SK-N-SH (cell line): ENCODE measurements at regions not wholly inside any gene's neighbourhood (a gene's known extent, or its start where the extent isn't known, plus 50 kb on each side); places are given as distances from the start of the nearest gene placed in this dataset.
A peak's percentile ranks its signal among the peaks of the same experiment; 100 is the strongest.

Experiments
- CTCF ChIA-PET: fragments of 300-600, 350-600 bp; formaldehyde crosslinking; extraction: SDS; loops from one replicate; lab custom pipeline; 2021; lab: Yijun Ruan, JAX
- POLR2A ChIA-PET: fragments of 350-600 bp; sonication (Branson Sonifier 250); formaldehyde crosslinking; extraction: SDS; loops from one replicate; lab custom pipeline; 2020; ENCODE audit warnings: antibody characterized with exemption, inconsistent platforms; lab: Yijun Ruan, JAX
- DNase-seq: peaks from one replicate; pipeline ENCODE4 v3.0.0; 2012
- H2AFZ ChIP-seq: fragments of 200-600 bp; sonication (generic); 2 replicates; pipeline ENCODE4 v1.8.1; 2016; ENCODE audit warnings: antibody characterized with exemption, mild to moderate bottlenecking, low read depth
- H3F3A ChIP-seq: fragments of 200-600 bp; sonication (generic); replicated peaks from 2 replicates; pipeline ENCODE3; 2016; ENCODE audit warnings: antibody characterized with exemption, mild to moderate bottlenecking; ENCODE audit not compliant: insufficient read depth
- H3K27ac ChIP-seq, 2 experiments: fragments of 200-500 bp in 1 of 2; fragments of 200-600 bp in 1 of 2; sonication (Bioruptor generic) in 1 of 2; sonication (generic), shearing (Covaris generic) in 1 of 2; 2 replicates each; pipeline versions ENCODE4 v1.5.1 to v1.6.1; 2014 to 2016; ENCODE audit warnings: low read depth in 2 of 2, inconsistent platforms in 1 of 2, low read length in 1 of 2, mild to moderate bottlenecking in 1 of 2, mixed read lengths in 1 of 2
- H3K27me3 ChIP-seq: fragments of 200-600 bp; sonication (generic), shearing (Covaris generic); 2 replicates; pipeline ENCODE4 v1.6.1; 2016; ENCODE audit warnings: mixed run types; ENCODE audit not compliant: insufficient read depth
- H3K36me3 ChIP-seq, 2 experiments: fragments of 200-500 bp in 1 of 2; fragments of 200-600 bp in 1 of 2; sonication (Bioruptor generic) in 1 of 2; sonication (generic) in 1 of 2; replicated peaks in 1 of 2; 2 replicates each; pipeline versions ENCODE3 to v1.5.1; 2014 to 2016; ENCODE audit warnings: low read length in 1 of 2, mild to moderate bottlenecking in 1 of 2; ENCODE audit not compliant: insufficient read depth in 2 of 2, control insufficient read depth in 1 of 2
- H3K4me1 ChIP-seq, 2 experiments: fragments of 200-500 bp in 1 of 2; fragments of 200-600 bp in 1 of 2; sonication (Bioruptor generic) in 1 of 2; sonication (generic), shearing (Covaris generic) in 1 of 2; 2 replicates each; pipeline versions ENCODE4 v1.5.1 to v1.6.1; 2014 to 2016; ENCODE audit warnings: low read depth in 1 of 2, low read length in 1 of 2, mixed run types in 1 of 2; ENCODE audit not compliant: insufficient read depth in 2 of 2, control insufficient read depth in 1 of 2
- H3K4me2 ChIP-seq: fragments of 200-600 bp; sonication (generic), shearing (Covaris generic); 2 replicates; pipeline ENCODE4 v1.6.1; 2017; ENCODE audit warnings: mixed run types
- H3K4me3 ChIP-seq, 2 experiments: fragments of 200-500 bp in 1 of 2; fragments of 200-600 bp in 1 of 2; sonication (Bioruptor generic) in 1 of 2; sonication (generic), shearing (Covaris generic) in 1 of 2; 2 replicates each; pipeline versions ENCODE4 v1.5.1 to v1.8.1; 2014 to 2016; ENCODE audit warnings: low read depth in 2 of 2, inconsistent platforms in 1 of 2, low read length in 1 of 2, mild to moderate bottlenecking in 1 of 2, mixed read lengths in 1 of 2, moderate library complexity in 1 of 2
- H3K79me2 ChIP-seq: fragments of 200-600 bp; sonication (generic); 2 replicates; pipeline ENCODE4 v1.8.1; 2017; ENCODE audit warnings: mild to moderate bottlenecking; ENCODE audit not compliant: insufficient read depth
- H3K9ac ChIP-seq: fragments of 200-600 bp; sonication (generic); 2 replicates; pipeline ENCODE4 v1.6.1; 2017; ENCODE audit warnings: mixed run types
- H3K9me2 ChIP-seq: fragments of 200-600 bp; sonication (generic); 2 replicates; pipeline ENCODE4 v1.6.1; 2017; ENCODE audit warnings: mixed run types
- H3K9me3 ChIP-seq: fragments of 200-600 bp; sonication (generic); 2 replicates; pipeline ENCODE4 v1.6.1; 2017; ENCODE audit warnings: mixed run types, mild to moderate bottlenecking, moderate library complexity
- H4K20me1 ChIP-seq: fragments of 200-600 bp; sonication (generic); 2 replicates; pipeline ENCODE4 v1.6.1; 2017; ENCODE audit warnings: mild to moderate bottlenecking, mixed run types; ENCODE audit not compliant: insufficient read depth
- CTCF ChIP-seq: fragments of 200-600 bp; sonication (generic); IDR thresholded peaks from 2 replicates; pipeline ENCODE4 v1.6.1; 2017; ENCODE audit warnings: antibody characterized with exemption, mild to moderate bottlenecking, moderate library complexity
- EP300 ChIP-seq, 2 experiments: IDR thresholded peaks; 2 replicates each; pipeline versions ENCODE4 v1.4.0 to v1.6.1; 2012; ENCODE audit warnings: borderline replicate concordance in 1 of 2, low read depth in 1 of 2, low read length in 1 of 2
- FOXM1 ChIP-seq: IDR thresholded peaks from 2 replicates; pipeline ENCODE4 v1.4.0; 2012; ENCODE audit warnings: low read depth, mild to moderate bottlenecking
- GABPA ChIP-seq: IDR thresholded peaks from 2 replicates; pipeline ENCODE4 v1.4.0; 2012; ENCODE audit warnings: low read depth, mild to moderate bottlenecking
- JUND ChIP-seq: IDR thresholded peaks from 2 replicates; pipeline ENCODE4 v1.4.0; 2012
- MEF2A ChIP-seq: IDR thresholded peaks from 2 replicates; pipeline ENCODE4 v1.4.0; 2012; ENCODE audit warnings: low read depth, borderline replicate concordance
- MXI1 ChIP-seq: IDR thresholded peaks from 2 replicates; pipeline ENCODE4 v1.6.1; 2012; ENCODE audit warnings: mild to moderate bottlenecking, low read depth, low read length, improper control_type of control experiment
- RAD21 ChIP-seq: IDR thresholded peaks from 2 replicates; pipeline ENCODE4 v1.6.1; 2012; ENCODE audit warnings: mild to moderate bottlenecking, low read length
- RCOR1 ChIP-seq: fragments of 150-350 bp; IDR thresholded peaks from 2 replicates; pipeline ENCODE4 v1.6.1; 2017; ENCODE audit warnings: antibody characterized with exemption, low read length
- RFX5 ChIP-seq: IDR thresholded peaks from 2 replicates; pipeline ENCODE4 v1.6.1; 2012; ENCODE audit warnings: mild to moderate bottlenecking, improper control_type of control experiment, low read length
- SIN3A ChIP-seq: IDR thresholded peaks from 2 replicates; pipeline ENCODE4 v1.6.1; 2012; ENCODE audit warnings: low read depth, mild to moderate bottlenecking, low read length, moderate library complexity, borderline replicate concordance
- SMC3 ChIP-seq: IDR thresholded peaks from 2 replicates; pipeline ENCODE4 v1.6.1; 2012; ENCODE audit warnings: low read depth, low read length, improper control_type of control experiment
- TAF1 ChIP-seq: IDR thresholded peaks from 2 replicates; pipeline ENCODE4 v1.6.1; 2012; ENCODE audit warnings: low read depth, mild to moderate bottlenecking, low read length, moderate library complexity, borderline replicate concordance
- YY1 ChIP-seq: IDR thresholded peaks from 2 replicates; pipeline ENCODE4 v1.4.0; 2012; ENCODE audit warnings: low read depth, mild to moderate bottlenecking
- WGBS: methylation state at CpG from one replicate; pipeline ENCODE4 v1.1.6; 2017; ENCODE audit warnings: low lambda C conversion rate; 5-methylcytosine and 5-hydroxymethylcytosine counted together
- TF ChIP-seq, protein P1 (sequence below): IDR thresholded peaks from 2 replicates; pipeline ENCODE4 v1.4.0; 2012; ENCODE audit warnings: low read depth, borderline replicate concordance
- TF ChIP-seq, protein P2 (sequence below): fragments of 150-350 bp; IDR thresholded peaks from 2 replicates; pipeline ENCODE4 v1.6.1; 2017; ENCODE audit warnings: antibody characterized with exemption, low read length, low read depth, borderline replicate concordance
- TF ChIP-seq, protein P3 (sequence below): IDR thresholded peaks from 2 replicates; pipeline ENCODE4; 2012

DNA sequence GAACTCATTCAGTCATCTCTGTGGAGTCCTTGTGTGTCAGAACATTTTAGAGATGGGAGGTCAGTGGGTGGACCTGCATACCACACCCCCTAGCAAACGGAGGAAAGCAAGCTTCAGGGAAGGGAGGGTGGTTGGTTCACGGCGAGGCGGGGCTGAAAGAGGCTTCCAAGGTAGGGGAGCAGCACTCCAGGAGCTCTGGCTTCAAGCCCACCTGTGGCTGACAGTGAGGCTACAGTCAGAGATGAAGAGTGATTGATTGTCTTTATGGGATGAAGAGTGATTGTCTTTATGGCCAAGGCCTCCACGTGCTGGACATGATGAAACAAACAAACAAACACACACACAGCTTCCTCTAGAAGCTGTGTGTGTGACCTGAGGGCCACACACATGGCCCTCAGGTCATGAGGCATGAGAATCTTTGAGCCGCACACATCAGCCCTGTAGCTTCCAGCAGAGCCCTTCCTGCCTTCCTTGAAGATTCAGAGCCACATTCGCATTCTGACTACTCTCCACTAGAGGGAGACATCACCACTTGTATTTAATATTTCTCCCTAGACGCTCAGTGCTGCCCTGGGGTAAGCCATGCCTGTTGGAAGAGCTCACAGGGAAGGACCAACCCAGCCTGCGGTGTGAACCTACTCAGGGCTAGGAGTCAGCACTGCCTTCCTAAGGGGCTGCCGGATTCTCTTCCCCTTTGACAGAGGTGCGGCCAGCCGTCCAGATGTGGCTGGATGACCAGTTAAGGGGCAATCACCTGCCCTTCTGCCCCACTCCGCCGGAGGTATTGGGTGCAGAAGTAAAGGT is 54.4 kb upstream of the KCNA1 start:
- H3K4me3 ChIP-seq: no peak overlapping the region; a peak in 1 of 4 replicates
- no peaks in the 10 kb centered on the region for H3K79me2 ChIP-seq
- H3K9ac ChIP-seq: no peak overlapping the region
- no peak overlapping the region for H3K27ac ChIP-seq
- TF ChIP-seq RAD21 (peak; percentile 72), SMC3 (peak; percentile 73), FOXM1 (no peak), CTCF (peak; percentile 74), MXI1 (no peak)
- TF ChIP-seq, all 33 proteins: peak for 3
- H2AFZ ChIP-seq: no peak overlapping the region
- ChIA-PET POLR2A (no interaction called here), CTCF (interaction anchor here (0.5 to 7.5 kb wide), 49 partner anchors 10 to 921 kb away, joined by 3 to 86 read pairs (median 3); partner anchors contain the start of genes KCNA1 and NTF3)
- no peaks in the 10 kb centered on the region for H3K9me2 ChIP-seq
- 18% methylated on average over 12 of the region's 14 CpGs for WGBS
- H3K4me1 ChIP-seq: peaks cover 0 to 7% of the 10 kb centered on the region in 2 experiments; a peak in 1 of 4 replicates
- peaks cover 78% of the 10 kb centered on the region for H3K27me3 ChIP-seq
- H3F3A ChIP-seq: no peaks in the 10 kb centered on the region
- no peaks in the 10 kb centered on the region for H3K36me3 ChIP-seq
- no peaks in the 10 kb centered on the region for H4K20me1 ChIP-seq
- H3K9me3 ChIP-seq: no peaks in the 10 kb centered on the region
- no peak overlapping the region for H3K4me2 ChIP-seq
- peak; percentile 65 for DNase-seq

GRCh38 chr12:4856596-4856995 is 53.1 kb upstream of the KCNA1 start:
- H3K36me3 ChIP-seq: no peaks in the 10 kb centered on the region
- ChIA-PET POLR2A (no interaction called here), CTCF (interaction anchor here (0.6 to 7.5 kb wide), 26 partner anchors 8 to 708 kb away, joined by 3 to 86 read pairs (median 5); partner anchors contain the start of gene KCNA1)
- H3K27ac ChIP-seq: no peak overlapping the region
- TF ChIP-seq MEF2A (no peak), GABPA (no peak), SMC3 (no peak), YY1 (no peak), RCOR1 (no peak), RAD21 (no peak), JUND (no peak), EP300 (IDR thresholded peaks at IDR 0.05; ENCODE audit: borderline replicate concordance in 1 of 2, low read depth in 1 of 2, low read length in 1 of 2) (no peak), TAF1 (no peak), RFX5 (no peak), SIN3A (no peak)
- TF ChIP-seq, protein P1, sequence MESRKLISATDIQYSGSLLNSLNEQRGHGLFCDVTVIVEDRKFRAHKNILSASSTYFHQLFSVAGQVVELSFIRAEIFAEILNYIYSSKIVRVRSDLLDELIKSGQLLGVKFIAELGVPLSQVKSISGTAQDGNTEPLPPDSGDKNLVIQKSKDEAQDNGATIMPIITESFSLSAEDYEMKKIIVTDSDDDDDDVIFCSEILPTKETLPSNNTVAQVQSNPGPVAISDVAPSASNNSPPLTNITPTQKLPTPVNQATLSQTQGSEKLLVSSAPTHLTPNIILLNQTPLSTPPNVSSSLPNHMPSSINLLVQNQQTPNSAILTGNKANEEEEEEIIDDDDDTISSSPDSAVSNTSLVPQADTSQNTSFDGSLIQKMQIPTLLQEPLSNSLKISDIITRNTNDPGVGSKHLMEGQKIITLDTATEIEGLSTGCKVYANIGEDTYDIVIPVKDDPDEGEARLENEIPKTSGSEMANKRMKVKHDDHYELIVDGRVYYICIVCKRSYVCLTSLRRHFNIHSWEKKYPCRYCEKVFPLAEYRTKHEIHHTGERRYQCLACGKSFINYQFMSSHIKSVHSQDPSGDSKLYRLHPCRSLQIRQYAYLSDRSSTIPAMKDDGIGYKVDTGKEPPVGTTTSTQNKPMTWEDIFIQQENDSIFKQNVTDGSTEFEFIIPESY: no peak
- TF ChIP-seq, protein P2, sequence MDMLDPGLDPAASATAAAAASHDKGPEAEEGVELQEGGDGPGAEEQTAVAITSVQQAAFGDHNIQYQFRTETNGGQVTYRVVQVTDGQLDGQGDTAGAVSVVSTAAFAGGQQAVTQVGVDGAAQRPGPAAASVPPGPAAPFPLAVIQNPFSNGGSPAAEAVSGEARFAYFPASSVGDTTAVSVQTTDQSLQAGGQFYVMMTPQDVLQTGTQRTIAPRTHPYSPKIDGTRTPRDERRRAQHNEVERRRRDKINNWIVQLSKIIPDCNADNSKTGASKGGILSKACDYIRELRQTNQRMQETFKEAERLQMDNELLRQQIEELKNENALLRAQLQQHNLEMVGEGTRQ: no peak
- TF ChIP-seq, protein P3, sequence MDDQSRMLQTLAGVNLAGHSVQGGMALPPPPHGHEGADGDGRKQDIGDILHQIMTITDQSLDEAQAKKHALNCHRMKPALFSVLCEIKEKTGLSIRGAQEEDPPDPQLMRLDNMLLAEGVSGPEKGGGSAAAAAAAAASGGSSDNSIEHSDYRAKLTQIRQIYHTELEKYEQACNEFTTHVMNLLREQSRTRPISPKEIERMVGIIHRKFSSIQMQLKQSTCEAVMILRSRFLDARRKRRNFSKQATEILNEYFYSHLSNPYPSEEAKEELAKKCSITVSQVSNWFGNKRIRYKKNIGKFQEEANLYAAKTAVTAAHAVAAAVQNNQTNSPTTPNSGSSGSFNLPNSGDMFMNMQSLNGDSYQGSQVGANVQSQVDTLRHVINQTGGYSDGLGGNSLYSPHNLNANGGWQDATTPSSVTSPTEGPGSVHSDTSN: no peak
- H3K4me3 ChIP-seq: no peak overlapping the region
- no peaks in the 10 kb centered on the region for H3K9me2 ChIP-seq
- no peak overlapping the region for H3K9ac ChIP-seq
- no peaks in the 10 kb centered on the region for H3K9me3 ChIP-seq
- H3F3A ChIP-seq: no peaks in the 10 kb centered on the region
- H4K20me1 ChIP-seq: no peaks in the 10 kb centered on the region
- H2AFZ ChIP-seq: no peak overlapping the region
- H3K4me2 ChIP-seq: no peak overlapping the region
- peaks cover 0 to 7% of the 10 kb centered on the region in 2 experiments; a peak in 1 of 4 replicates for H3K4me1 ChIP-seq
- H3K79me2 ChIP-seq: no peaks in the 10 kb centered on the region
- WGBS: 13% methylated on average over 5 of the region's 5 CpGs
- H3K27me3 ChIP-seq: peaks cover 80% of the 10 kb centered on the region
- no peak for DNase-seq
